ENCODE measurements at regions not wholly inside any gene's neighbourhood (a gene's known extent, or its start where the extent isn't known, plus 50 kb on each side); places are given as distances from the start of the nearest gene placed in this dataset.
"Not testable (repeated sequence)": the region's sequence is repeated elsewhere in the genome, so short reads cannot be mapped to it uniquely, and the experiment has no call there.

- not testable (repeated sequence) for H3K4me3 ChIP-seq (ENCODE audit: low read depth, low read length); DNase-seq (ENCODE audit: low read depth)
These were observed 198.9 kb downstream of the SPATA31A1 start for GRCh38 chr9:39554352-39554751.

- not testable (repeated sequence) for H3K4me3 ChIP-seq (ENCODE audit: low read depth, low read length); DNase-seq (ENCODE audit: low read depth)
- TF ChIP-seq CTCF (conservative IDR thresholded peaks at IDR 0.05; ENCODE audit: low read depth, low read length): peak; percentile 44
These were observed 203.9 kb downstream of the SPATA31A1 start for GRCh38 chr9:39559384-39559783.

- peak; percentile 60 for DNase-seq (ENCODE audit: low read depth)
- not testable (repeated sequence) for H3K4me3 ChIP-seq (ENCODE audit: low read depth, low read length)
These were observed 211.3 kb downstream of the SPATA31A1 start for GRCh38 chr9:39566782-39567181.

- not testable (repeated sequence) for H3K4me3 ChIP-seq (ENCODE audit: low read depth, low read length); DNase-seq (ENCODE audit: low read depth)
These were observed 211.9 kb downstream of the SPATA31A1 start for GRCh38 chr9:39567396-39567795.

- not testable (repeated sequence) for H3K4me3 ChIP-seq (ENCODE audit: low read depth, low read length); DNase-seq (ENCODE audit: low read depth)
These were observed 213.4 kb downstream of the SPATA31A1 start for GRCh38 chr9:39568900-39569299.

- not testable (repeated sequence) for H3K4me3 ChIP-seq (ENCODE audit: low read depth, low read length); DNase-seq (ENCODE audit: low read depth)
These were observed 217.9 kb downstream of the SPATA31A1 start for GRCh38 chr9:39573024-39574022.

- H3K4me3 ChIP-seq (ENCODE audit: low read depth, low read length); DNase-seq (ENCODE audit: low read depth): not testable (repeated sequence)
These were observed 223.5 kb downstream of the SPATA31A1 start for GRCh38 chr9:39579000-39579399.

- DNase-seq (ENCODE audit: low read depth); H3K4me3 ChIP-seq (ENCODE audit: low read depth, low read length): not testable (repeated sequence)
These were observed 225.8 kb downstream of the SPATA31A1 start for GRCh38 chr9:39581296-39581695.

GRCh38 chr9:39582677-39583412 lies 227.4 kb downstream of the SPATA31A1 start:
- DNase-seq (ENCODE audit: low read depth); H3K4me3 ChIP-seq (ENCODE audit: low read depth, low read length): not testable (repeated sequence)

- DNase-seq (ENCODE audit: low read depth): peak; percentile 14
- H3K4me3 ChIP-seq (ENCODE audit: low read depth, low read length): not testable (repeated sequence)
These were observed 227.9 kb downstream of the SPATA31A1 start for GRCh38 chr9:39583413-39583747.

- not testable (repeated sequence) for H3K4me3 ChIP-seq (ENCODE audit: low read depth, low read length); DNase-seq (ENCODE audit: low read depth)
These were observed 229.8 kb downstream of the SPATA31A1 start for GRCh38 chr9:39585233-39585632.

GRCh38 chr9:39587844-39588499 lies 232.5 kb downstream of the SPATA31A1 start:
- DNase-seq (ENCODE audit: low read depth): no peak
- no peak for TF ChIP-seq CTCF (conservative IDR thresholded peaks at IDR 0.05; ENCODE audit: low read depth, low read length)
- no peak overlapping the region for H3K4me3 ChIP-seq (ENCODE audit: low read depth, low read length)
